HG03097 (cell line): ENCODE measurements at regions not wholly inside any gene's neighbourhood (a gene's known extent, or its start where the extent isn't known, plus 50 kb on each side); places are given as distances from the start of the nearest gene placed in this dataset.
"Not testable (repeated sequence)": the region's sequence is repeated elsewhere in the genome, so short reads cannot be mapped to it uniquely, and the experiment has no call there.

Source experiments
- ATAC-seq: cut with Tn5 transposase; IDR thresholded peaks from one replicate; pipeline ENCODE4 v1.9.1; 2021; ENCODE audit not compliant: unreplicated experiment, low FRiP score

DNA sequence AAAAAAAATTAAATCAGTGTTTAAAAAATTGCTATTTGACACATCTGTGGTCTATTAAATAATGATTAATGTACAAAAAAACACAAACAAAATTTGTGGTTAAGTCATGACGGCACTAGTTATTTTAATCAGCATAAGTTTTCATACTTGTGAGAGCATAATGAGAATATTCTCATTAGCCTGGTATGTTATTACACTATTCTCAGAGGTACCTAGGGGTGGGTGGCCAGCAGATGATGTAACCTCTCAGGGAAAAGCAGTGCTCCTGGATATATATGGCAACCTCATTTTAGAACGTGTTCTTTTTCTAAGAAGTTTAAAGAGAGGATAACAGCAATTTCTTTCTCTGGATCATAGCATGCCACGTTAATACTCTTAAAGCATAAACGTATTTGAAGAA is 109.2 kb downstream of the GJA1 start:
- ATAC-seq = no peak

GRCh38 chr6:121548131-121548530 is 112.7 kb downstream of the GJA1 start:
- ATAC-seq = no peak

- ATAC-seq = no peak
These were observed 114.3 kb downstream of the GJA1 start for GRCh38 chr6:121549736-121550135.

DNA sequence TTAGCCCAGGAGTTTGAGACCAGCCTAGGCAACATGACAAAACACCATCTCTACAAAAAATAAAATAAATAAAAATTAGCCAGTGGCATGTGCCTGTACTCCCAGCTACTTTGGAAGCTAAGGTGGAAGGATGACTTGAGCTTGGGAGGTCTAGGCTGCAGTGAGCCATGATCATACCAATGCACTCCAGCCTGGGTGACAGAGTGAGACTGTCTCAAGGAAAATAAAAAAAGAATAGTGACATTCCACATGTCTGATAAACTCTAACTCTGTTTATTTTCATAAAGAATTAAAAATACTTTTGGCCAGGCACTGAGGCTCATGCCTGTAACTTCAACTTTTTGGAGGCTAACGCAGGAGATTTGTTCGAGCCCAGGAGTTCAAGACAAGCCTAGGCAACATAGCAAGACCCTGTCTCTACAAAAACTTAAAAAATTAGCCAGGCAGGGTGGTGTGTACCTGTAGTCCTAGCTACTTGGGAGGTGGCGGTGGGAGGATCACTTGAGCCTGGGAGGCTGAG is 115.1 kb downstream of the GJA1 start:
- no peak for ATAC-seq

DNA sequence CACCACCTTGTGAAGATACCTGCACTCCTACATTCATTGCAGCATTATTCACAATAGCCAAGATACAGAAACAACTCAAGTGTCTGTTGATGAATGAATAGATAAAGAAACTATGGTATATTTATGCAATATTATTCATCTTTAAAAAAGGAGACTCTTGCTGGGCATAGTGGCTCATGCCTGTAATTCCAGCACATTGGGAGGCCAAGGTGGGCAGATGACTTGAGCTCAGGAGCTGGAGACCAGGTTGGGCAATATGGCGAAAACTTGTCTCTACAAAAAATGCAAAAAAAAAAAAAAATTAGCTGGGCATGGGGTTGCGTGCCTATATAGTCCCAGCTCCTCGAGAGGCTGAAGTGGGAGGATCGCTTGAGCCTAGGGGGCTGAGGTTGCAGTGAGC is 119.8 kb downstream of the GJA1 start:
- no peak for ATAC-seq

GRCh38 chr6:121556149-121556548 is 120.7 kb downstream of the GJA1 start:
- not testable (repeated sequence) for ATAC-seq

- ATAC-seq = no peak
These were observed 121.9 kb downstream of the GJA1 start for GRCh38 chr6:121557146-121557940.

- ATAC-seq = no peak
These were observed 124.3 kb downstream of the GJA1 start for GRCh38 chr6:121559611-121560269.

GRCh38 chr6:121560476-121560875 is 125.0 kb downstream of the GJA1 start:
- ATAC-seq = no peak

- no peak for ATAC-seq
These were observed 127.8 kb downstream of the GJA1 start for GRCh38 chr6:121563286-121563685.

GRCh38 chr6:121564529-121564928 is 129.1 kb downstream of the GJA1 start:
- ATAC-seq = not testable (repeated sequence)

DNA sequence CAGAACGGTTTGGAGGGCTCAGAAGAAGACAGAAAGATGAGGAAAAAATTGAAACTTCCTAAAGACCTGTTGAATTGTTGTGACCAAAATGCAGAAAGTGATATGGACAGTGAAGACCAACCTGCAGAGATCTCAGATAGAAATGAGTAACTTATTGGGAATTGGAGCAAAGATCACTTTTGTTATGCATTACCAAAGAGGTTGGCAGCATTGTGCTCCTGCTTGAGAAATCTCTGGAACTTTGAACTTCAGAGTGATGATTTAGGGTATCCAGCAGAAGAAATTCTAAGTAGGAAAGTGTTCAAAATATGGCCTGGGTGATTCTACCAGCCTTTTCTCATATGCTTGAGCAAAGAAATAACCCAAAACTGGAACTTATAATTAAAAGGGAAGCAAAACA is 136.0 kb downstream of the GJA1 start:
- no peak for ATAC-seq

- ATAC-seq = no peak
These were observed 138.0 kb downstream of the GJA1 start for GRCh38 chr6:121573481-121573880.

DNA sequence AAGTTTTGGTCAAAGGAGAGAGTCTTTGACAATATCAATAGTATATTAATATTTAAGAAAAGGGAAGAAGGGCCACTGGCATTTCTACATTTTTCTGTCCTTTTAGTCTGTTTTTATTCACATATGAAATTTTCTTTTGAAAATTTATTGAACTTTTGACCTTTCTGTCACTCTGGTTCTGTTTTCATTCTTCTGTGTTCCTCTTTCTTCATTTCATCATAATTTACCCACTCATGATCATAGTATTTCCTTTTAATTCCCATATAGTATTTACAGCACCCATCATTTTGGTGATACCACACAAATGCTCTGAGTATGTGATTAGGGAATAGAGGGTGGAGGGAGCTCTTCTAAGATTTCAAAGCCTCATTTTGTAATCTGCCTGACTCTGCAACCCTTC is 142.8 kb downstream of the GJA1 start:
- ATAC-seq = no peak

DNA sequence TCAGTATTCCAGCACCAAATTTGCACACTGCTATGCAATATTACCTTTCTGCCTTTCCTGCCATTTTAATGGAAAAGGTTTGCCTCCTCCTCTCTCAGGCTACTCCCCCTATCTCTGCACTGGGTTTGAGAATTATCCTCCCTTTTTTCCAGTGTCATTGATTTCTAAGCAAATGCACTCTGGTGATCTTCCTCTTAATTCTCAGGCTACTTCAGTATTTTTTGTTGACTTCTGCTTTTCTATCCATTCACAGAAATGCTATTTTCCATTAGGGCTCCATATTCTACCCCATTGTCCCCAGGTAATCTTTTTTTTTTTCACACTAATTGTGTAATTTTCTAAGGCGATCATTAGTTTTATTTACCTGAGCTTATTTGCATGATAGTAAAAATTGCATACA is 144.0 kb downstream of the GJA1 start:
- ATAC-seq = no peak

GRCh38 chr6:121581327-121581726 is 145.9 kb downstream of the GJA1 start:
- no peak for ATAC-seq

DNA sequence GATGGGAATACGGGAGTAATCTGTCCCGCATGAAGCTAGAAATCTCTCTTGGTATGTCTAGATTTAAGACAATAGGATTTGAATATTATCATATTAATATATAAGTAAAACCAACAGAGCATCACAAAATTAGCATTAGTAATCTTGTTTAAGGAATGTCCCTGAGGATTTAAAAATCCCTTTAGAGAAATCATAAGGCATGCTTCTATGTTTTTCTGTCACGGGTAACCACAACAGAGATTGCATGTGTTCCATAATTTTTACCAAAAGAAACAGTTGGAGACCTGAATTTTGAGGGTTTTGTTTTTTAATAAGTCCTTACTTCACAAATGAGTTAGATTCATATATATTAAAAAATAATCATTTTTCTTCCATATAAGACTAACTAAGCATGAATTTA is 146.8 kb downstream of the GJA1 start:
- ATAC-seq = no peak

DNA sequence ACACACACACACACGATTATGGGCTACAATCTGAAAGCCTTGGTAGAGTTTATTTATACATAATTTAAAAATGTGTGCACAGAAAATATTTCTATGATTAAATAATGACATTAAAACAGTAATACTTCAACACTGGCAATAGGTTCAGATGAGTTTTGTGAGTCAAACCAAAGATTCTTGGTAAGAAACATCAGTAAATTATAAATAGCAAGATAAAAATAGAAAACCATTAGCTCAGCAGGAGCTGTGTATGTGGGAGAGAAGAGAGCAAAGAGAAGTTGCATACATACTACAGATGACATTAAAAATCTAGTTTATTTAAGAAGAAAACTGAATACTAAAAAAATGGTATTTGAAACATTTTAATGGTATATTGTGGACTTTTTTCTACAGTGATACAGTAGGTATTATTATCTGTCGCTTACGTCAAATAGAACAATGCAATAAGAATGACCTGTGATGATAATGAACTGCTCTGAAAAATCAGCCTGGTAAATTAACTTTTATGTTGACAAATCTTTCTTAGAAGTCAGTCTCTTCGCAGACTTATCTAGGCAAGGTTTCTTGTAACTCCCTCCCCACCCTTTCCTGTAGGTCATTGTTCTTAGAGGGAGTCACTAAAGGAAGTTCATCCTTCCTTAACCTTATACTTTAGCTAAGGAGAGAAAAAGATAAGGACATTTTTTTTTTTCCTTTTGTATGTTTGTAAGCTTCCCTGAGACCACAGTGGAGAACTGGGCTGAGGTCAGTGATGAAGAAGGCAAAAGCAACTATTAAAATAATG is 149.3 kb downstream of the GJA1 start:
- ATAC-seq = no peak

GRCh38 chr6:121590438-121590837 is 155.0 kb downstream of the GJA1 start:
- no peak for ATAC-seq

DNA sequence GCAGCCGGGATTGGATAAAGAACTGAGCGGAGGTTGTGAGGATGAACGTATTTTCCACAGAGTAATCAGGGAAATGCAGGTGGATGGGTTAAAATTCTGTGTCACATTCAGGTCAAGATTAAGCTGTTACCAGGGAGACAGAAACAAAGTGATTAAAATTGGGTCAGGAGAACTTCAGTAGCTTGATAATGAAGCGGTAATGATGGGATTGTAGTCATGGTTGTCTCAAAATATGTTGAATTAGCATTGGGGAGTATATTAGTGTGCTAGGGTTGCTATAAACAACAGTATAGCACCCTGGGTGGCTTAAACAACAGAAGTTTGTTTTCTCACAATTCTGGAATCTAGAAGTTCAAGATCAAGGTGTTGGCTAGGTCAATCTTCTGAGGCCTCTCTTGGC is 155.5 kb downstream of the GJA1 start:
- no peak for ATAC-seq

DNA sequence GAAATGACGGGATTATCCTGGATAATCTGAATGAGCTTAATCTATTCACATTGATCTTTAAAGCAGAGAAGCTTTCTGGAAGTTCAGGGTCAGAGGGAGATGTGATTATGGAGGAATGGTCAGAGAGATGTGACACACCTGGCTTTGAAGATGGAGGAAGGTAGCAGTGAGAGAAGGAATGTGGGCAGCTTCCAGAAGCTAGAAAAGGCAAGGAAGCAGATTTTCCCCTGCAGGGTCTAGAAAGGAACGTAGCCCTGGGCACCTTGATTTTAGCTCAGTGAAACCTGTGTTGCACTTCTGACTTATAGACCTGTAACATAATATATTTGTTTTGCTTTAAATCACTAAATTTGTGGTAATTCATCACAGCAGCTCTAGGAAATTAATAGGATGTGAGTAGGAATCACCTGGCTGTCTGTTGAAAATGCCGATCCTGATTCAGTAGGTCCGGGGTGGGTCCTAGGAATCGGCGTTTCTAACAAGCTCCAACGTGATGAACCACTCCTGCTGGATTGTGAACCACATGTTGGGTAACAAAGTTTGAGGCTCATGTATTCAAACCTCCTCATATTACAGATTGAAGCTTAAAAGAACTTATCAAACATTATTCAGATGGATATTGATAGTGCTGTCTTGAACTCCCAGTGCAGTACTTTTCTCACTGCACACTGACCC is 157.0 kb downstream of the GJA1 start:
- no peak for ATAC-seq
